Left lung (tissue), 4 donors: ENCODE measurements at regions not wholly inside any gene's neighbourhood (a gene's known extent, or its start where the extent isn't known, plus 50 kb on each side); places are given as distances from the start of the nearest gene placed in this dataset.
"Not testable (repeated sequence)": the region's sequence is repeated elsewhere in the genome, so short reads cannot be mapped to it uniquely, and the experiment has no call there.

Experiments used
- ATAC-seq: fragments of 200-7000 bp; cut with Tn5 transposase; one replicate; pipeline ENCODE4 v1.9.1; 2020; ENCODE audit warnings: moderate library complexity
- DNase-seq, 4 donors: peaks; one replicate each; pipeline ENCODE4 v3.0.0-alpha.2; 2013 to 2020
- H3K27ac ChIP-seq, 2 donors: fragments of 200-600 bp; sonication (generic) in 1 of 2; one replicate each; pipeline versions ENCODE4 v1.5.0 to v1.8.0; 2020 to 2021
- H3K27me3 ChIP-seq, 2 donors: fragments of 200-600 bp; sonication (generic) in 1 of 2; one replicate each; pipeline versions ENCODE4 v1.5.0 to v1.8.0; 2020 to 2021
- H3K36me3 ChIP-seq, 2 donors: fragments of 200-600 bp; sonication (generic) in 1 of 2; one replicate each; pipeline versions ENCODE4 v1.5.0 to v1.8.0; 2020 to 2021
- H3K4me1 ChIP-seq, 2 donors: fragments of 200-600 bp; one replicate each; pipeline ENCODE4 v1.8.0; 2021
- H3K4me3 ChIP-seq, 2 donors: fragments of 200-600 bp; sonication (generic) in 1 of 2; one replicate each; pipeline versions ENCODE4 v1.5.0 to v1.8.0; 2020 to 2021; ENCODE audit warnings: mild to moderate bottlenecking in 1 of 2
- H3K9me3 ChIP-seq, 2 donors: fragments of 200-600 bp; sonication (generic) in 1 of 2; one replicate each; pipeline versions ENCODE4 v1.5.0 to v1.8.0; 2020 to 2021
- intact Hi-C, 2 donors: fragments of 100-400 bp; cut with DNase I; formaldehyde crosslinking; loops; one replicate each; pipeline versions ENCODE4 v1.11.2 to v1.14.2; 2022
- TF ChIP-seq, protein P1 (sequence below), 2 donors: fragments of 200-600 bp; sonication (generic) in 1 of 2; IDR thresholded peaks; one replicate each; pipeline versions ENCODE4 v1.5.0 to v1.8.0; 2021; ENCODE audit warnings: antibody characterized with exemption in 2 of 2
- donor health status: DM: no; HTN: yes; CAD: no.
- donor health status: DM: no; HTN: no; CAD: no.

- Histone ChIP-seq H3K27ac (no peak overlapping the region), H3K36me3 (no peaks in the 10 kb centered on the region), H3K4me1 (peaks cover 0 to 3% of the 10 kb centered on the region in 2 donors), H3K4me3 (no peak overlapping the region), H3K9me3 (no peaks in the 10 kb centered on the region), H3K27me3 (no peaks in the 10 kb centered on the region)
- TF ChIP-seq, protein P1, sequence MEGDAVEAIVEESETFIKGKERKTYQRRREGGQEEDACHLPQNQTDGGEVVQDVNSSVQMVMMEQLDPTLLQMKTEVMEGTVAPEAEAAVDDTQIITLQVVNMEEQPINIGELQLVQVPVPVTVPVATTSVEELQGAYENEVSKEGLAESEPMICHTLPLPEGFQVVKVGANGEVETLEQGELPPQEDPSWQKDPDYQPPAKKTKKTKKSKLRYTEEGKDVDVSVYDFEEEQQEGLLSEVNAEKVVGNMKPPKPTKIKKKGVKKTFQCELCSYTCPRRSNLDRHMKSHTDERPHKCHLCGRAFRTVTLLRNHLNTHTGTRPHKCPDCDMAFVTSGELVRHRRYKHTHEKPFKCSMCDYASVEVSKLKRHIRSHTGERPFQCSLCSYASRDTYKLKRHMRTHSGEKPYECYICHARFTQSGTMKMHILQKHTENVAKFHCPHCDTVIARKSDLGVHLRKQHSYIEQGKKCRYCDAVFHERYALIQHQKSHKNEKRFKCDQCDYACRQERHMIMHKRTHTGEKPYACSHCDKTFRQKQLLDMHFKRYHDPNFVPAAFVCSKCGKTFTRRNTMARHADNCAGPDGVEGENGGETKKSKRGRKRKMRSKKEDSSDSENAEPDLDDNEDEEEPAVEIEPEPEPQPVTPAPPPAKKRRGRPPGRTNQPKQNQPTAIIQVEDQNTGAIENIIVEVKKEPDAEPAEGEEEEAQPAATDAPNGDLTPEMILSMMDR (IDR thresholded peaks at IDR 0.05) = no peak
- intact Hi-C loops = no loop called here
- no peak for ATAC-seq
- DNase-seq = no peak
These were observed 278.3 kb downstream of the SOX4 start for GRCh38 chr6:21871831-21872230.

GRCh38 chr6:21872749-21873148 lies 279.2 kb downstream of the SOX4 start:
- no peak for DNase-seq
- no peak overlapping the region for H3K4me3 ChIP-seq
- intact Hi-C loops = no loop called here
- TF ChIP-seq, protein P1 (IDR thresholded peaks at IDR 0.05) = no peak
- no peak for ATAC-seq
- H3K27ac ChIP-seq = no peak overlapping the region
- H3K4me1 ChIP-seq = peaks cover 0 to 3% of the 10 kb centered on the region in 2 donors
- no peaks in the 10 kb centered on the region for H3K36me3 ChIP-seq
- H3K9me3 ChIP-seq = no peaks in the 10 kb centered on the region
- H3K27me3 ChIP-seq = no peaks in the 10 kb centered on the region

GRCh38 chr6:21873562-21873961 lies 280.0 kb downstream of the SOX4 start:
- Histone ChIP-seq H3K27me3 (no peaks in the 10 kb centered on the region), H3K36me3 (no peaks in the 10 kb centered on the region), H3K9me3 (no peaks in the 10 kb centered on the region), H3K4me3 (no peak overlapping the region), H3K4me1 (peaks cover 0 to 3% of the 10 kb centered on the region in 2 donors), H3K27ac (peak overlapping the region in 1 of 2 donors; percentile 33)
- intact Hi-C loops = no loop called here
- TF ChIP-seq, protein P1 (IDR thresholded peaks at IDR 0.05) = no peak
- peak in 2 of 4 donors; percentile 67 to 80 for DNase-seq
- peak; percentile 68 for ATAC-seq

DNA sequence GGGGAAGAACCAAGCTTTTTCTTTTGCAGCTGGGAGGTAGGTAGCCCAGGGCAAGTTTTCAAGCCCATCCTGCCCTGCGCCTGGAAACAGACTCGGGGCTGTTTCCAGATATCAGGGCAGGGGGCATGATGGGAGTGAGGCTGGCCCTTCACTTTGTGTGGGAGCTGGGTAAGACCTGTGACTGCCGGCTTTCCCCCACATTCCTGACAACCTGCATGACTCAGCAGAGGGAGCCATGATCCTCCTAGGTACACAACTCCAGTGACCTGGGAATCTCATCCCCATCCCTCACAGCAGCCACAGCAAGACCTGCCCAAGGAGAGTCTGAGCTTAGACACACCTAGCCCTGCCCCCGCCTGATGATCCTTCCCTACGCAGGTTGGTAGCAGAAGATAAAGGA lies 280.8 kb downstream of the SOX4 start:
- Histone ChIP-seq H3K27ac (no peak overlapping the region), H3K4me1 (peaks cover 0 to 3% of the 10 kb centered on the region in 2 donors), H3K36me3 (no peaks in the 10 kb centered on the region), H3K27me3 (no peaks in the 10 kb centered on the region), H3K4me3 (no peak overlapping the region), H3K9me3 (no peaks in the 10 kb centered on the region)
- DNase-seq (no peak), ATAC-seq (no peak)
- TF ChIP-seq, protein P1 (IDR thresholded peaks at IDR 0.05) = no peak
- intact Hi-C loops = no loop called here

GRCh38 chr6:21877037-21877436 lies 283.5 kb downstream of the SOX4 start:
- intact Hi-C loops, H3K36me3 ChIP-seq, H3K4me3 ChIP-seq, H3K27ac ChIP-seq, DNase-seq, H3K27me3 ChIP-seq, H3K9me3 ChIP-seq, ATAC-seq, H3K4me1 ChIP-seq: not testable (repeated sequence)

DNA sequence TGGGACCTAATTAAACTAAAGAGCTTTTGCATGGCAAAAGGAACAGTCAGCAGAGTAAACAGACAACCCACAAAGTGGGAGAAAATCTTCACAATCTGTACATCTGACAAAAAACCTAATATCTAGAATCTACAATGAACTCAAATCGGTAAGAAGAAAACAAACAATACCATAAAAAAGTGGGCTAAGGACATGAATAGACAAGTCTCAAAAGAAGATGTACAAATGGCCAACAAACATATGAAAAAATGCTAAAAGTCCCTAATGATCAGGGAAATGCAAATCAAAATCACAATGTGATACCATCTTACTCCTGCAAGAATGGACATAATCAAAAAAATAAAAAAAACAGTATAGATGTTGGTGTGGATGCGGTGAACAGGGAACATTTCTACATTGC lies 286.7 kb downstream of the SOX4 start:
- H3K27ac ChIP-seq, H3K27me3 ChIP-seq, DNase-seq, H3K4me3 ChIP-seq, H3K36me3 ChIP-seq, ATAC-seq, intact Hi-C loops, H3K9me3 ChIP-seq, H3K4me1 ChIP-seq: not testable (repeated sequence)
